ENCODE measurements at regions not wholly inside any gene's neighbourhood (a gene's known extent, or its start where the extent isn't known, plus 50 kb on each side); places are given as distances from the start of the nearest gene placed in this dataset.

GRCh38 chr10:33783557-33783956, 449.1 kb upstream of the NRP1 start:
- TF ChIP-seq POLR2A (IDR thresholded peaks at IDR 0.05; ENCODE audit: control extremely low read depth in 1 of 2, low read depth in 2 of 2, low read length in 2 of 2): no peak
- TF ChIP-seq EP300 (IDR thresholded peaks at IDR 0.05; ENCODE audit: borderline replicate concordance in 1 of 2, low read depth in 2 of 2, low read length in 2 of 2): no peak
- TF ChIP-seq SP2 (IDR thresholded peaks at IDR 0.05; ENCODE audit: low read length): no peak
- TF ChIP-seq CTBP2 (IDR thresholded peaks at IDR 0.05; ENCODE audit: borderline replicate concordance, insufficient read depth, insufficient read length, low read length): no peak
- no peak for TF ChIP-seq SIX5 (IDR thresholded peaks at IDR 0.05; ENCODE audit: low read depth, low read length)
- no peak for TF ChIP-seq TCF12 (IDR thresholded peaks at IDR 0.05; ENCODE audit: low read depth, low read length)
- Histone ChIP-seq H3K23me2 (ENCODE audit: low read depth, low read length) (no peaks in the 10 kb centered on the region), H3K79me2 (ENCODE audit: control insufficient read depth in 1 of 2, insufficient read depth in 2 of 2, low read length in 2 of 2) (no peaks in the 10 kb centered on the region), H3K27ac (ENCODE audit: low read depth, low read length) (no peak overlapping the region), H3K4me2 (ENCODE audit: insufficient read depth in 1 of 2, low read depth in 2 of 2, low read length in 2 of 2) (no peak overlapping the region), H3K4me1 (replicated peaks in 1 of 4; ENCODE audit: control insufficient read depth in 3 of 4, insufficient read depth in 4 of 4, low read length in 3 of 4) (no peaks in the 10 kb centered on the region), H2BK12ac (ENCODE audit: low read depth, low read length) (no peak overlapping the region), H2BK15ac (ENCODE audit: low read length) (no peak overlapping the region), H3K18ac (ENCODE audit: extremely low read depth, low read length) (no peak overlapping the region), H3K9me3 (ENCODE audit: insufficient read depth in 2 of 2, low read depth in 1 of 2, low read length in 1 of 2) (no peaks in the 10 kb centered on the region), H4K91ac (replicated peaks; ENCODE audit: insufficient read length, low read length) (no peak overlapping the region), H4K20me1 (replicated peaks in 1 of 2; ENCODE audit: control insufficient read depth in 1 of 2, insufficient read depth in 2 of 2, low read length in 2 of 2) (no peaks in the 10 kb centered on the region), H3K36me3 (ENCODE audit: control insufficient read depth in 2 of 4, insufficient read depth in 4 of 4, low read length in 3 of 4) (no peaks in the 10 kb centered on the region), H4K5ac (ENCODE audit: insufficient read length, low read depth, low read length) (no peak overlapping the region), H2AFZ (ENCODE audit: low read length) (no peak overlapping the region), H3K9ac (replicated peaks in 1 of 4; ENCODE audit: extremely low read depth in 1 of 4, low read depth in 3 of 4, low read length in 3 of 4) (no peak overlapping the region), H2BK5ac (ENCODE audit: low read depth, low read length) (no peak overlapping the region), H3K79me1 (ENCODE audit: low read depth, low read length) (no peaks in the 10 kb centered on the region), H3K4ac (replicated peaks; ENCODE audit: insufficient read length, low read depth, low read length) (no peak overlapping the region), H3K23ac (ENCODE audit: insufficient read length) (no peak overlapping the region), H3K56ac (replicated peaks; ENCODE audit: insufficient read length, low read depth, low read length) (no peak overlapping the region), H3K4me3 (ENCODE audit: extremely low read depth in 1 of 4, insufficient read depth in 2 of 4, low read depth in 3 of 4, low read length in 4 of 4) (no peak overlapping the region), H2BK20ac (ENCODE audit: low read length) (no peak overlapping the region), H2BK120ac (replicated peaks; ENCODE audit: low read depth, low read length) (no peak overlapping the region), H4K8ac (ENCODE audit: extremely low read depth, insufficient read depth, low read length) (no peak overlapping the region), H3K14ac (ENCODE audit: insufficient read length) (no peak overlapping the region), H2AK5ac (ENCODE audit: low read depth, low read length) (no peak overlapping the region), H3K27me3 (replicated peaks in 1 of 4; ENCODE audit: control insufficient read depth in 3 of 4, extremely low read depth in 1 of 4, insufficient read depth in 3 of 4, low read length in 3 of 4) (no peaks in the 10 kb centered on the region)
- FAIRE-seq (no peak), DNase-seq (ENCODE audit: low read depth in 1 of 2, low spot score in 2 of 2) (no peak)
- WGBS, 2 experiments (ENCODE audit: extremely low coverage in 1 of 2, insufficient coverage in 1 of 2, insufficient read length in 1 of 2, insufficient replicate concordance in 2 of 2, low coverage in 1 of 2, low lambda C conversion rate in 2 of 2, missing lambda C conversion rate in 1 of 2): 75% methylated on average over 1 of the region's 1 CpG; no CpG with 5 or more reads in 1 of the 2 experiments
- CTCF ChIA-PET (ENCODE audit: partially characterized antibody): no interaction called here
- POLR2A ChIA-PET (ENCODE audit: partially characterized antibody): interaction anchor here (0.9 kb wide), 1 partner anchor 12 kb away, joined by 3 read pairs; no protein-coding TSS in a partner anchor

Measured in H1 (cell line).